DMS53 treated with DMSO at 0.1 percent for 48 hours (cell line): ENCODE measurements at regions not wholly inside any gene's neighbourhood (a gene's known extent, or its start where the extent isn't known, plus 50 kb on each side); places are given as distances from the start of the nearest gene placed in this dataset.
"Not testable (repeated sequence)": the region's sequence is repeated elsewhere in the genome, so short reads cannot be mapped to it uniquely, and the experiment has no call there.

Source experiments
- DNase-seq: peaks from one replicate; lab custom pipeline; 2025; ENCODE audit not compliant: unreplicated experiment; lab: John Stamatoyannopoulos, UW

- no peak for DNase-seq
Observed at GRCh38 chr14:104249706-104250105, 111.3 kb downstream of the KIF26A start.

DNA sequence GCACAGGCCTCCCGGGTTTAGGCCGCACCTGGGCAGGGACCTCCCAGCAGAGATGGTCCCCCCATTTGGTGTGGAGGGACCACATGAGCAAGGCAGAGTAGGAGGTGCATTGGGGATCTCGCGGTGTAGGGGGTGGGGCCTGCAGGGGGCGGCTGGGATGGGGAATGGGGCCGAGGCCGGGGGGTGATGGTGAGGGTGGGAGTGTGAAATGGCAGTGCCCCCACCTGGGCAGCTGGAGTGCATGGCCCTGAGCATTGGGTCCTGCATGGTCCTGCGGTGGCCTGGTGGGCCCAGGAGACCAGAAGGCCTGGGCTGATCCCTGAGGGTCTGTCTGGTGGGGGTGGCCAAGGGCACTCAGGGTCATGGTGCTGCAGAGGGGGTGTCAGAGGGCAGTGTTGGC is 111.8 kb downstream of the KIF26A start:
- no peak for DNase-seq

DNA sequence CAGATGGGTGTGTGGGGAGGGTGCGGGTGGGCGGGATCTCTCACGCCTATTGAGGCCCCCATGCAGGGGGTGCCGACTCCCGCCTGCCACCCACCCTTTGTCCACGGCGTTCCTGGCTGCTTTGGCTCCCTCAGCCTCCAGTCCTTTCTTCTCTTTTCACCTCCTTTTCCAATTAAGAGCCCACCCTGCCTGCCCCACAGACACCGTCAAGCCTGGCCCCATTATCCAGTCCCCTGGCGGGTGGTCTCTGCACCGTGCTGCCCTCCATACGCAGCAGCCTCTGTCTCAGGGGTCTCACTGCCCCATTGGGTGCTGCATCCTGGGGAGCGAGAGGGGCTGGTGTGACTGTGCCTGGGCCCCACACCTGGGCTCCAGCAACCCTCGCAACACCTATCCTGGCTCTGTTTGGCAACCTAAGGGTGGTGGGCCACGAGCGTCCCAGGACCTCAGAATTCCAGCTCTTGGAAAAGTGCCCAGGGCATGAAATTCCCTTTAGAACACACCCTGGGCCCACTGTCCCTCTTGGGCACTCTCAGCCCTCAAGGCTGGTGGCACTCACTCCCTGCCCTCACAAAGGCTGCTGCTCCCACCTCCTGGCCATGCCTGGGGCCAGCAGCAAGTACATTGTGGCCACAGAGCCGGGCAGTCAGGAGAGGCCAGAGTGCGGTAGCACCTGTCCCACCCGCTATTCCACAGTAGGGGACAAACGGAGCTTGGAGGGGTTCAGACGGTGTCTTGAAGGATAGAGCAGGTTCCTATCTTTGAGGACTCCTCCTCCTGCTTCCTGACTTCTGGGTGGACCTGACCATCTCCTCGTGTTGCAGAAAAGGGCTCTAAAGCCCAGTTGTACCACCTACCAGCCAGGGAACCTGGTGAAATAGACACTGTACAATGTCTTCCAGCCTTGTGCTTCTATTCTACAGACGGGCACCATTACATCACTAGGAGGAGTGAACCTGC is 114.1 kb downstream of the KIF26A start:
- DNase-seq = no peak

DNA sequence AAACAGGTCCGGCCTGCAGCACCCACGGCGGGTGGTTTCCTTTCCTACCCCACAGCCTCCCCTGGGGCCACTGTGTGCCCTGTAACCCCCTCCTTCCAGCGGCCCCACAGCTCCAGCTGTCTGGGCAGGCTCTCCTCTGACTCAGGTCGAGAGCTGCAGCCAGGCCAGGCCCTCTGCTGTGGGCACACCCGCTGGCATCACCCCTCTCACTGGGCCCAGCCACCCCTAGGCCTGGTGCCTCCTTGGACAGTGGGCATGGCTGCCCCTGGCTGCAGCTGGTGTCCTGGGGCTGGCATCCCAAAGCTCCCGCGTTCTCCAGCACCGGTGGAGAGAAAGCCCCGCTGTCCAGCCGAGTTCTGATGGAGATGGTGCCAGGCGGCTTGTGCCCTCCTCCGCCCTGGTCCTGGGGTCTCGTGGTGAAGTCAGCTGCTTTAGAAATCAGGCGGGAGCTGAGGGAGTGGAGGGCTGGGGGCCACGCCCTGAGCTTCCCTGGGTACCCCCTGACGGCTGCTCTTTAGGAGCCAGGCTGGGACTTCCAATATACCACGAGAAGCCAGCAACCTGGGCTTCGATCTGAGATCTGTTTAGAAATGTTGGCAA is 114.9 kb downstream of the KIF26A start:
- no peak for DNase-seq

DNA sequence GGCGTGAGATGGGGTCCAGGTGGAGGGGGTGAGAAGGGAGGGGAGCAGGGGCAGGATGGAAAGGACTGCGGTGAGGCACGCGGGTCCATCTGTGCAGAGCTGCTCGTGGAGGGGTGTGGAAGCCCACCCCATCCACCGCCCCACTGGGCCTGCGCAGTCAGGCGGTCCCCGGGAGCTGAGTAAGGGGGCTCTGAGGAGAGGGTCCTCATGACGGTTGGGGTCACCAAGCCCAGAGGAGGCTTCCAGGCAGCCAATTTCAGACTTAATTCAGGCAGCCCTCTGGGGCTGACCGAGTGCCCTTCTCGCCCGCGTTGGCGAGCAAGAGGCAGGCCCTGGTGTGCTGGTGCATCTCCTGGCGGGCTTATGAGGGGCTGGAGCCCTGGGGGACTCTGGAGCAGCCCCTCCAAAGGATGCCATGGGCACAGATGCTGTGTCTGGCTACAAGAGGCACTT is 115.5 kb downstream of the KIF26A start:
- no peak for DNase-seq

DNA sequence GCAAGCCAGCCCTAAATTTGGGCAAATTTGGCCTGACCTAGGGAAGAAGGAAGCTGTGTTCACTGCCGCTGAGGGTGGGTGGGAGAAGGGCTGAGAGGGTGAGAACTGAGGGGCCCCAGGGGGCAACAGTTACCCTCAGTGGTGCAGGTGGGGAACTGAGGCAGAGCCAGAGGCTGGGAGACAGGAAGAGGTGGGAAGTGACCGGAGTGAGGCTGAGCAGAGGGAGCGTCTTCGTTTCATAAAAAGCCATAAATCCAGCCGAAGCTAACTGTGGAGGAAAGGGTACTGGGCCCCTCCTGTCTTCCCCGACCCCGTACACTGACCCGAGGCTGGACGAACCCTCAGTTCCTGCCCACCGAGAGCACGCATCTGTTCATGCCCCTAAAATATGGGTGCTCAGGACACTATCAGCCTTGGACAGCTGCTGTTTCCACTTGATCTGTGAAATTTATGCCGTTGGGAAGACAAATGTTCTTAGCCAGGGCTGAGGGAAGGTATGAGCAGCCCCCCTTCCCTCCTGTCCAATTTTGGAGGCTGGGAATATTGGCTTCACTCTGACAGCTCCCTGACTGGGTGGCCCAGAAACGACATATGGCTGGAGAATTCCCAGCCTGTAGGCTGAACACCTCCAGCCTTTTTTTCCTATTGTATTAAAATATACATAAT is 116.5 kb downstream of the KIF26A start:
- DNase-seq = no peak

- DNase-seq = no peak
Observed at GRCh38 chr14:104256025-104256424, 117.6 kb downstream of the KIF26A start.

- DNase-seq = no peak
Observed at GRCh38 chr14:104262515-104263514, 124.4 kb downstream of the KIF26A start.

DNA sequence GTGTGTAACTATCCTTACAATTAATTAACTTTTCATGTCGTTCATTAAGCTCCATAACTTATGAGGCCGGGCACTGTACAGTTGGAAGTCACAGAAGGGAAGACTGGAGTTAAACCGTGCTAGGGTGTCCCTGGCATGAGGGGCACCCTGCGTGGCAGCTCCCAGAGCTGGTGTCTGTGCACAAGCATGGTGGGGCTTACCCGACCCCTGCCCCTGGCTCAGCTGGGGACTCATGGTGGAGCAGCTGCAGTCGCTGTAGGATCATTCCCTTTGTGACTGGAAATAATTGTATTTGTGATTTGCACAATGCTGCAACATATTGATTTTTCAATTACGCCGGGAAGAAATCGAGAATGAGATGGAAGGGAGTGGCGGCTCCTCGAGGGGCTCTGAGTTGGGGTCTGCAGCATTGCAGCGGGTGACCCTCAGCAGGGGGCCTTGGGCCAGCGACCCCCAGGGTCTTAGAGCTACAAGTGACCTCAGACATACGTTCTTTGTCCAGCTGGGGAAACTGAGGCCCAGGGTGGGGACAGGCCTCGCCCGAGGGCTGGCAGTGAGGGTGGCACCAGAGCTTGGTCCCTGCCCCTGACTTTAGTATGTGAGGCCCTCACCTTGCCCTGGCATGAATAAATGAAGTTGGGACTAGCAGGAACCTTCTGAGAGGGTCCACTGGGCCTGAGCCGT is 125.4 kb downstream of the KIF26A start:
- DNase-seq = no peak

GRCh38 chr14:104264495-104265265 is 126.3 kb downstream of the KIF26A start:
- no peak for DNase-seq

DNA sequence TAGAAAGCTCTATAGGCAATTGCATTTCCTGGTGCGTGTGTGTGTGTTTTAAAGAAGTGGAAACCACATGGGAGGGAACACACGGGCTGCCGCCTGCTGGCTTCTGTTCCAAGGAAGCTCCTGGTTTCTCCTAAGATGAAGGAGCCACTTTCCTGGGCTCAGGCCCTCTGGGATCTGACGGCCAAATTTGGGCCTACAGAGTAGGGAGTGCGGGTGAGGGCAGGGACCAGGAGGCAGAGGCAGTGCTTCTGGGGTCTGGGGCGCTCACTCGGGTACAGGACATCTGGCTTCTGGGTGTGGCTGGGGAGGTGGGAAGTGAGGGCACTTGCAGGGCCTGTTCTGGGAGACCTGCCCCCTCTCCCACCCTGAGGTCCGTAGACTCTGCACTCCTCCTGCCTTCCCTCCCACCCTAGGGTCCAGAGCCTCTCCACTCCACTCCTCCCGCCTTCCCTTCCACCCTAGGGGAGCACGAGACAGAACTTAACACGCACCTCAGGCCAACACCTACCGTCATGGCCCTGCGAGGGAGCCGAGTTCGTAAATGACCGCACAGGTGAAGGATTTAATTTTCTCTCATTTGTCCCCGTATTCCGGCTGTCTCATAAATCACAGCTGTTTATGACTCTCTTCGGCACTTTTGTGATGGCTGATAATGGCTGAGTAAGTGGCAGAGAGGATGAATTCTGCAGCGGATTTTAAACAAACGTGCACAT is 127.7 kb downstream of the KIF26A start:
- no peak for DNase-seq

DNA sequence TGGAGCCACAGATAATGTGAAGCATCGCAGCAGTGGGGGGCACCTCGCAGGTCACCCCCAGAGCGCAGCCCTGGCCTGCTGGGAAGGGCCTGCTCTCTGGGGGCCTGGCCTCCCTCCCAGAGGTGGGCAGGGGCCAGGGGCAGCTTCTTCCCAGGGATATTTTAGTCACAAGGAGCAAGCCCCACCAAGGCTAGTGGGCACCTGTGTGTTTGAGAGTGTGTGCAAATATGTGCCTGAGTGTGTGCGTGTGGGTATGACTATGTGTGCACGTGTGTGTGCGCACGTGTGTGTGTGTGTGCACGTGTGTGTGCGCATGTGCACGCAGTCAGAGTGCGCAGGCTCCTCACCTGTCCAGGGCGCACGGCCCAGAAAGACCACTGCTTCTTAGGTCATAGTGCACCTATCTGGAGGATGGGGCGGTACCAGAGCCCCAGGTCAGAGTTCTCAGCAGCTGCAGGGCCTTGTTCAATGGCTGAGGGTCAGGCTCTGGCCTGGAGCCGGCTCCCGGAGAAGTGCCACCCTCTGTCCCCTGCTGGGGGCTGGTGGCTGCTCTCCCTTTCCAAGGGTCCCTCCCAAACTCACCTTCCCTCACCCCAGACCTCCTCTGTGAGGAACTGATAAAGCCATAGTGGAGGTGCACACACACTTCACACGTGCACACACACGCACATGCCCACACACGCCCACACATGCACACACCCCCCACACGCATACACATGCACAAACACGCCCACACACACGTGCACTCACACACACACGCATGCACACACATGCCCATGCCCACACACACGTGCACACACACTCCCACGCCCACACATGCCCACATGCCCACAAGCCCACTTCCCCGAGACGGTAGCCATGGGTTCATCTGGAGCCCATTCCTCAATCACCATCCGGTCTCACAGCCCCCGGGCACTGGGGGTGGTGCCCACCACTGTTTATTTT is 128.5 kb downstream of the KIF26A start:
- DNase-seq = no peak

GRCh38 chr14:104267895-104268294 is 129.5 kb downstream of the KIF26A start:
- no peak for DNase-seq

DNA sequence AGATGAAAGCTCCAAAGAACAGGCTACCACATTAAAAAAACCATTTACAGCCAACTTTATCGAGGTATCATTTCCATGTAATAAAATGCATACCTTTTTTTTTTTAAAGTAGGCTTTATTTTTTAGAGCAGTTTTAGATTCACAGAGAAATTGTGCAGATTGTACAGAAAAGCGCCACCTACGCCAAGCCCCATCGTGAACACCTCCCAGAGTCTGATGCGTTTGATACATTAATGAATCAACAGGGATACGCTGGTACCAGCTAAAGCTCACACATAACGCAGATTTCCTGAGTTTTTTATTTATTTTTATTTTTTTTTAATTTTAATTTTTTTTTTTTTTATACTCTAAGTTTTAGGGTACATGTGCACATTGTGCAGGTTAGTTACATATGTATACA is 129.9 kb downstream of the KIF26A start:
- no peak for DNase-seq

GRCh38 chr14:104268725-104269436 is 130.5 kb downstream of the KIF26A start:
- DNase-seq = no peak

DNA sequence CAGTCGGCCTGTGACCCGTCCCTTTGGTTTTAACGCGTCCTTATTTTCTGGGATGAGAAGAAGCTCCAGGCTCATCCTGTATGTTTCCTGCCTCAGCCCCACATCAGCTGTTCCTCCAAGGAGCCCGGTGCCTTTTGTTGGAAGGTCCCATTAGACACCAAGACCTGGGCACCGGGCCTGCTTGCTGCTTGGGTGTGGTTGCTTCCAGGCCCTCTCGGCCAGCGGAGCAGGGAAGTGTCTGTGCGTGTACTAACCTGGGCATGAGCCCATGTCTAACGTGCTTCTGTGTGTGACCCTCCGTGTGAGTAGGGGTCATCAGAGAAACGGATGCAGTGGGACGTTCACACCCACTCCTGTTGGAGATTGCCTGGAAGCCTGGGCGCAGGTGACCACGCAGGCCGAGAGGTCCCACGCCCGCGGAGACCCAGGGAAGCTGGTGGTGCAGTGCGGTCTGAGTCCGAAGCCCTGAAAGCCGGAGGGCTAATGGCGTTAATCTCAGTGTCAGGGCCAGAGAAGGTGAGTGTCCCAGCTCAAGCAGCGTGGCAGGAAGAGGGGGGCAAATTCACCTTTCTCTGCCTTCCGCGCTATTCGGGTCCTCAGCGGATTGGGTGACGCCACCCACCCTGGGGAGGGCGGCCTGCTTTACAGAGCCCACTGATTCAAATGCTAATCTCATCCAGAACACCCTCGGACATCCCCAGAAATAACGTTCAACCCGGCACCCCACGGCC is 131.3 kb downstream of the KIF26A start:
- not testable (repeated sequence) for DNase-seq
